Ovary (tissue), 7 donors: ENCODE measurements at regions not wholly inside any gene's neighbourhood (a gene's known extent, or its start where the extent isn't known, plus 50 kb on each side); places are given as distances from the start of the nearest gene placed in this dataset.

Source experiments
- DNase-seq, 5 donors: peaks; one replicate each; pipeline ENCODE4 v3.0.0-alpha.2; 2019 to 2020
- H3K27ac ChIP-seq, 2 donors: fragments of 200-600 bp; one replicate each; pipeline versions ENCODE4 v1.5.1 to v1.8.0; 2019 to 2022
- H3K27me3 ChIP-seq: fragments of 200-600 bp; one replicate; pipeline ENCODE4 v1.8.0; 2022
- H3K36me3 ChIP-seq: fragments of 200-600 bp; sonication (generic); one replicate; pipeline ENCODE4 v1.5.1; 2019
- H3K4me1 ChIP-seq: one replicate; pipeline ENCODE4 v1.8.1; 2013; ENCODE audit warnings: mild to moderate bottlenecking, moderate library complexity; ENCODE audit not compliant: insufficient read depth
- H3K4me3 ChIP-seq: fragments of 200-600 bp; sonication (generic); one replicate; pipeline ENCODE4 v1.5.1; 2017
- H3K9me3 ChIP-seq, 2 donors: fragments of 200-600 bp in 1 of 2; sonication (generic) in 1 of 2; one replicate each; pipeline versions ENCODE4 v1.5.1 to v1.8.1; 2013 to 2019; ENCODE audit warnings: mild to moderate bottlenecking in 1 of 2, moderate library complexity in 1 of 2
- CTCF ChIP-seq, 3 donors: fragments of 450-650 bp in 2 of 3; fragments of 200-600 bp in 1 of 3; IDR thresholded peaks; one replicate each; pipeline versions ENCODE4 v1.5.1 to v1.8.0; 2016 to 2022; ENCODE audit warnings: antibody characterized with exemption in 3 of 3, mild to moderate bottlenecking in 1 of 3
- EP300 ChIP-seq: sonication (generic); formaldehyde crosslinking; IDR thresholded peaks from one replicate; pipeline ENCODE4 v1.6.1; 2017; ENCODE audit warnings: antibody characterized with exemption
- POLR2A ChIP-seq: fragments of 450-650 bp; IDR thresholded peaks from one replicate; pipeline ENCODE4 v1.6.1; 2017; ENCODE audit warnings: antibody characterized with exemption, mild to moderate bottlenecking, moderate library complexity
- WGBS, 3 donors: extraction: QIAGEN DNeasy Blood & Tissue Kit in 1 of 3; methylation state at CpG; one replicate each; pipeline versions ENCODE4 v1.1.5 to v1.1.7; 2013 to 2017; 5-methylcytosine and 5-hydroxymethylcytosine counted together
- intact Hi-C, 4 donors: fragments of 100-400 bp; cut with DNase I; formaldehyde crosslinking; loops; one replicate each; pipeline versions ENCODE4 v1.11.0 to v1.15.1; 2022 to 2023
- donor health status: DM: no; HTN: no; CAD: no; lungs with moderate emphysema.
- donor health status: DM: no; HTN: no; CAD: no.
- donor health status: Bipolar disorder and iron deficiency.
- donor health status: DM: no; HTN: no; CAD: no.
- donor health status: DM: yes; HTN: yes; CAD: no.

GRCh38 chr2:13218205-13218604 is 501.5 kb downstream of the TRIB2 start:
- TF ChIP-seq POLR2A (no peak), EP300 (no peak), CTCF (IDR thresholded peaks at IDR 0.05) (no peak)
- H3K9me3 ChIP-seq, result peaks cover 0 to 6% of the 10 kb centered on the region in 2 donors
- H3K27me3 ChIP-seq, result no peaks in the 10 kb centered on the region
- intact Hi-C loops, result no loop called here
- no peaks in the 10 kb centered on the region for H3K4me1 ChIP-seq
- H3K27ac ChIP-seq, result no peak overlapping the region
- H3K36me3 ChIP-seq, result no peaks in the 10 kb centered on the region
- DNase-seq, result no peak
- H3K4me3 ChIP-seq, result no peak overlapping the region

- 77 to 82% (median 79%) methylated on average over 5 of the region's 5 CpGs for WGBS, 3 donors
- no peak for TF ChIP-seq EP300
- no peak for TF ChIP-seq POLR2A
- TF ChIP-seq CTCF (IDR thresholded peaks at IDR 0.05), result no peak
Observed at GRCh38 chr2:13227578-13227977, 510.8 kb downstream of the TRIB2 start.

DNA sequence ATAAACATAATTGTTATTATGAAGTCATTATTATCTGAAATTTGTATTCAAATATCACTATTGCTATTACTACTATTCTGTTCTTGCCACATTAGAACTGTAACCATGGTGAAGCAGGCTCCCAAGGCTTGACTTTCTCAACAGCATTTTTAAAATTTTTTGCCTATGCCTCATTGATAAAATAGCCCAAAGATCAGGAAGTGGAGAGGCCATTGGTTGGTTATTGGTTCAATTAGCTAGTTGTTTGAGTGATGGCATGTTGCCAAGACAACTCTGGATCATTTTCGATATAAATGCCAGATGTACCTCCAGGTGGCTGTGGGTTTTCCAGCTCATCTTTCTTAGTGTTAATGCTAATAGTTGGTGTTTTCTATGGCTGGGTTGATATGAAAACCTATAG is 513.5 kb downstream of the TRIB2 start:
- no peak overlapping the region for H3K27ac ChIP-seq
- H3K27me3 ChIP-seq, result no peaks in the 10 kb centered on the region
- WGBS, 3 donors, result 25 to 50% (median 42%) methylated on average over 1 of the region's 1 CpG
- no peaks in the 10 kb centered on the region for H3K4me1 ChIP-seq
- no peak for DNase-seq
- H3K36me3 ChIP-seq, result no peaks in the 10 kb centered on the region
- H3K9me3 ChIP-seq, result no peaks in the 10 kb centered on the region
- TF ChIP-seq POLR2A (no peak), CTCF (IDR thresholded peaks at IDR 0.05) (no peak), EP300 (no peak)
- no peak overlapping the region for H3K4me3 ChIP-seq
- intact Hi-C loops, result no loop called here

More at GRCh38 chr2:13227578-13227977, 510.8 kb downstream of the TRIB2 start:
- intact Hi-C loops, result no loop called here
- no peaks in the 10 kb centered on the region for H3K27me3 ChIP-seq
- H3K4me1 ChIP-seq, result no peaks in the 10 kb centered on the region
- H3K36me3 ChIP-seq, result no peaks in the 10 kb centered on the region
- no peak overlapping the region for H3K27ac ChIP-seq
- H3K9me3 ChIP-seq, result no peaks in the 10 kb centered on the region
- no peak for DNase-seq
- no peak overlapping the region for H3K4me3 ChIP-seq

- TF ChIP-seq EP300 (no peak), CTCF (IDR thresholded peaks at IDR 0.05) (no peak), POLR2A (no peak)
- Histone ChIP-seq H3K9me3 (no peaks in the 10 kb centered on the region), H3K4me1 (no peaks in the 10 kb centered on the region), H3K36me3 (no peaks in the 10 kb centered on the region), H3K27ac (no peak overlapping the region), H3K27me3 (no peaks in the 10 kb centered on the region), H3K4me3 (no peak overlapping the region)
- intact Hi-C loops, result no loop called here
- no peak for DNase-seq
Observed at GRCh38 chr2:13240061-13240460, 523.3 kb downstream of the TRIB2 start.
